WTC11 (cell line): ENCODE measurements at regions not wholly inside any gene's neighbourhood (a gene's known extent, or its start where the extent isn't known, plus 50 kb on each side); places are given as distances from the start of the nearest gene placed in this dataset.
A peak's percentile ranks its signal among the peaks of the same experiment; 100 is the strongest.

Experiments used
- ATAC-seq: fragments of 200-7000 bp; cut with Tn5 transposase; 2 replicates; pipeline ENCODE4 v1.10.0; 2021; ENCODE audit warnings: mild to moderate bottlenecking, moderate library complexity
- CTCF ChIA-PET: fragments of 300-600 bp; sonication (Branson Sonifier 250); formaldehyde crosslinking; loops from one replicate; lab custom pipeline; 2021; ENCODE audit warnings: antibody characterized with exemption; lab: Charles Lee
- POLR2A ChIA-PET: fragments of 350-600 bp; sonication (Branson Sonifier 250); formaldehyde crosslinking; loops from one replicate; lab custom pipeline; 2021; ENCODE audit warnings: antibody characterized with exemption; lab: Charles Lee
- DNase-seq: peaks from one replicate; pipeline ENCODE4 v3.0.0; 2021; ENCODE audit warnings: low spot score
- H3K27ac Mint-ChIP-seq: 2 replicates; pipeline ENCODE4 v1.8.0; 2021; ENCODE audit warnings: mixed read lengths
- H3K27me3 Mint-ChIP-seq: 2 replicates; pipeline ENCODE4 v1.8.0; 2021; ENCODE audit warnings: low read depth, mild to moderate bottlenecking, moderate library complexity, mixed read lengths
- H3K36me3 Mint-ChIP-seq: 2 replicates; pipeline ENCODE4 v1.8.0; 2021; ENCODE audit warnings: mixed read lengths
- H3K4me1 Mint-ChIP-seq: 2 replicates; pipeline ENCODE4 v1.8.0; 2022; ENCODE audit warnings: mixed read lengths
- H3K4me3 Mint-ChIP-seq: 2 replicates; pipeline ENCODE4 v1.8.0; 2021; ENCODE audit warnings: mild to moderate bottlenecking, moderate library complexity, mixed read lengths
- H3K9me3 Mint-ChIP-seq: 2 replicates; pipeline ENCODE4 v1.8.0; 2021; ENCODE audit warnings: mixed read lengths
- CBFB ChIP-seq: sonication (generic); formaldehyde crosslinking; IDR thresholded peaks from 2 replicates; pipeline ENCODE4 v1.8.1; 2022; ENCODE audit warnings: mild to moderate bottlenecking, low read depth, missing genetic modification reagents
- CREB1 ChIP-seq: sonication (generic); formaldehyde crosslinking; IDR thresholded peaks from 2 replicates; pipeline ENCODE4 v1.8.0; 2023; ENCODE audit warnings: mild to moderate bottlenecking, missing genetic modification reagents
- CREM ChIP-seq: sonication (generic); formaldehyde crosslinking; IDR thresholded peaks from 2 replicates; pipeline ENCODE4 v1.8.1; 2022; ENCODE audit warnings: mild to moderate bottlenecking, missing genetic modification reagents, moderate library complexity
- ESRRA ChIP-seq: sonication (generic); formaldehyde crosslinking; IDR thresholded peaks from 2 replicates; pipeline ENCODE4 v1.8.1; 2022; ENCODE audit warnings: mild to moderate bottlenecking, missing genetic modification reagents, borderline replicate concordance
- FOXK1 ChIP-seq: sonication (generic); formaldehyde crosslinking; IDR thresholded peaks from 2 replicates; pipeline ENCODE4 v1.8.0; 2022; ENCODE audit warnings: mild to moderate bottlenecking, moderate library complexity, missing genetic modification reagents
- GRHL2 ChIP-seq: fragments of 250-450 bp; sonication (Bioruptor Pico); IDR thresholded peaks from 2 replicates; pipeline ENCODE4 v1.8.0; 2022; ENCODE audit warnings: mild to moderate bottlenecking, moderate library complexity; ENCODE audit not compliant: insufficient replicate concordance, severe bottlenecking
- IRF2 ChIP-seq: sonication (generic); formaldehyde crosslinking; IDR thresholded peaks from 2 replicates; pipeline ENCODE4 v1.8.0; 2022; ENCODE audit warnings: low read depth, missing genetic modification reagents, borderline replicate concordance
- NFATC4 ChIP-seq: fragments of 250-450 bp; sonication (Bioruptor Pico); IDR thresholded peaks from 2 replicates; pipeline ENCODE4 v1.9.0; 2021; ENCODE audit warnings: mild to moderate bottlenecking
- NR2C2 ChIP-seq: sonication (generic); formaldehyde crosslinking; IDR thresholded peaks from 2 replicates; pipeline ENCODE4 v1.8.0; 2022; ENCODE audit warnings: mild to moderate bottlenecking, missing genetic modification reagents
- NR3C1 ChIP-seq: sonication (generic); formaldehyde crosslinking; conservative IDR thresholded peaks from 2 replicates; pipeline ENCODE4 v1.8.1; 2023; ENCODE audit warnings: low read depth, mild to moderate bottlenecking, missing genetic modification reagents
- OVOL2 ChIP-seq: fragments of 250-450 bp; sonication (Bioruptor Pico); IDR thresholded peaks from 2 replicates; pipeline ENCODE4 v1.9.0; 2021; ENCODE audit warnings: mild to moderate bottlenecking, borderline replicate concordance
- RELA ChIP-seq: sonication (generic); formaldehyde crosslinking; IDR thresholded peaks from 2 replicates; pipeline ENCODE4 v1.8.1; 2022; ENCODE audit warnings: missing genetic modification reagents, mild to moderate bottlenecking, borderline replicate concordance
- SMAD4 ChIP-seq: sonication (generic); formaldehyde crosslinking; IDR thresholded peaks from 2 replicates; pipeline ENCODE4 v1.8.0; 2022; ENCODE audit warnings: mild to moderate bottlenecking, missing genetic modification reagents
- TP53 ChIP-seq: sonication (generic); formaldehyde crosslinking; IDR thresholded peaks from 2 replicates; pipeline ENCODE4 v1.8.1; 2023; ENCODE audit warnings: mild to moderate bottlenecking, missing genetic modification reagents
- ZNF121 ChIP-seq: sonication (generic); formaldehyde crosslinking; IDR thresholded peaks from 2 replicates; pipeline ENCODE4 v1.8.0; 2023; ENCODE audit warnings: missing genetic modification reagents
- ZNF232 ChIP-seq: sonication (generic); formaldehyde crosslinking; IDR thresholded peaks from 2 replicates; pipeline ENCODE4 v1.8.0; 2022; ENCODE audit warnings: mild to moderate bottlenecking, missing genetic modification reagents
- TF ChIP-seq, protein P1 (sequence below): sonication (generic); formaldehyde crosslinking; IDR thresholded peaks from 2 replicates; pipeline ENCODE4 v1.8.1; 2022; ENCODE audit warnings: mild to moderate bottlenecking, missing genetic modification reagents, moderate library complexity, borderline replicate concordance
- TF ChIP-seq, protein P2 (sequence below): fragments of 250-450 bp; sonication (Bioruptor Pico); IDR thresholded peaks from 2 replicates; pipeline ENCODE4 v2.1.2; 2022; ENCODE audit warnings: mild to moderate bottlenecking, moderate library complexity
- TF ChIP-seq, protein P3 (sequence below): sonication (generic); formaldehyde crosslinking; IDR thresholded peaks from 2 replicates; pipeline ENCODE4 v1.8.0; 2022; ENCODE audit warnings: mild to moderate bottlenecking, missing genetic modification reagents
- TF ChIP-seq, protein P4 (sequence below): fragments of 250-450 bp; sonication (Bioruptor Pico); IDR thresholded peaks from 2 replicates; pipeline ENCODE4 v1.9.0; 2021; ENCODE audit warnings: mild to moderate bottlenecking, borderline replicate concordance
- TF ChIP-seq, protein P5 (sequence below): sonication (generic); formaldehyde crosslinking; IDR thresholded peaks from 2 replicates; pipeline ENCODE4 v1.8.1; 2023; ENCODE audit warnings: mild to moderate bottlenecking, moderate library complexity, missing genetic modification reagents
- TF ChIP-seq, protein P6 (sequence below): sonication (generic); formaldehyde crosslinking; IDR thresholded peaks from 2 replicates; pipeline ENCODE4 v1.8.1; 2022; ENCODE audit warnings: low read depth, missing genetic modification reagents, borderline replicate concordance

DNA sequence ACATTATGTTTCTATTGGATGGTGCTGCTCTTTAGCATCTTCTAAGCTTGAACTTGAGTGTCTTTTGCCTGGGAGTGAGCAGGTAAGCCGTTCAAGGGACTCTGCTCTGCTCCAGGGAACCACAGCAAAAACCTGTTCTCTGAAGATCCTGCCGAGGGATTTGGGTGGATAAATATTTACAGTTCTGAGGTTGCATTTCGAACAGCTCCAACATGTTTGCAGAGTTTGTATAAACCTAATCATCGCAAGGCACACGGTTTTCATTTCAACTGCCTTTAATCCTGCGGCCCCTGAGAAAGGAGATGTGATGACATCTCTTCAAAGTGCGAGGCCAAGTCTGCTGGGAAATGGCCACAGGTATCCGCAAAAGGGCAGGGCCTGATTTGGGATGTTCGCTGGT, 293.4 kb downstream of the TFAP2C start:
- Mint-ChIP-seq H3K27me3 (peaks cover 76% of the 10 kb centered on the region), H3K27ac (no peak overlapping the region), H3K9me3 (no peaks in the 10 kb centered on the region), H3K4me3 (no peak overlapping the region), H3K4me1 (peaks cover 27% of the 10 kb centered on the region), H3K36me3 (peaks cover under 1% of the 10 kb centered on the region; the same call in 1 of the 2 replicates)
- POLR2A ChIA-PET, result no interaction called here
- CTCF ChIA-PET, result no interaction called here
- DNase-seq, result no peak
- ATAC-seq, result no peak
- TF ChIP-seq CREB1 (CRISPR knock-in tag) (no peak), NR3C1 (CRISPR knock-in tag) (no peak), NR2C2 (no peak), GRHL2 (CRISPR knock-in tag) (no peak), ZNF121 (CRISPR knock-in tag) (no peak), IRF2 (no peak), ZNF232 (CRISPR knock-in tag) (no peak), CBFB (CRISPR knock-in tag) (no peak), FOXK1 (no peak)
- TF ChIP-seq, protein P1, sequence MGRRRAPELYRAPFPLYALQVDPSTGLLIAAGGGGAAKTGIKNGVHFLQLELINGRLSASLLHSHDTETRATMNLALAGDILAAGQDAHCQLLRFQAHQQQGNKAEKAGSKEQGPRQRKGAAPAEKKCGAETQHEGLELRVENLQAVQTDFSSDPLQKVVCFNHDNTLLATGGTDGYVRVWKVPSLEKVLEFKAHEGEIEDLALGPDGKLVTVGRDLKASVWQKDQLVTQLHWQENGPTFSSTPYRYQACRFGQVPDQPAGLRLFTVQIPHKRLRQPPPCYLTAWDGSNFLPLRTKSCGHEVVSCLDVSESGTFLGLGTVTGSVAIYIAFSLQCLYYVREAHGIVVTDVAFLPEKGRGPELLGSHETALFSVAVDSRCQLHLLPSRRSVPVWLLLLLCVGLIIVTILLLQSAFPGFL (CRISPR knock-in tag), result no peak
- TF ChIP-seq, protein P2, sequence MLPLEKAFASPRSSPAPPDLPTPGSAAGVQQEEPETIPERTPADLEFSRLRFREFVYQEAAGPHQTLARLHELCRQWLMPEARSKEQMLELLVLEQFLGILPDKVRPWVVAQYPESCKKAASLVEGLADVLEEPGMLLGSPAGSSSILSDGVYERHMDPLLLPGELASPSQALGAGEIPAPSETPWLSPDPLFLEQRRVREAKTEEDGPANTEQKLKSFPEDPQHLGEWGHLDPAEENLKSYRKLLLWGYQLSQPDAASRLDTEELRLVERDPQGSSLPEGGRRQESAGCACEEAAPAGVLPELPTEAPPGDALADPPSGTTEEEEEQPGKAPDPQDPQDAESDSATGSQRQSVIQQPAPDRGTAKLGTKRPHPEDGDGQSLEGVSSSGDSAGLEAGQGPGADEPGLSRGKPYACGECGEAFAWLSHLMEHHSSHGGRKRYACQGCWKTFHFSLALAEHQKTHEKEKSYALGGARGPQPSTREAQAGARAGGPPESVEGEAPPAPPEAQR (CRISPR knock-in tag), result no peak
- TF ChIP-seq, protein P3, sequence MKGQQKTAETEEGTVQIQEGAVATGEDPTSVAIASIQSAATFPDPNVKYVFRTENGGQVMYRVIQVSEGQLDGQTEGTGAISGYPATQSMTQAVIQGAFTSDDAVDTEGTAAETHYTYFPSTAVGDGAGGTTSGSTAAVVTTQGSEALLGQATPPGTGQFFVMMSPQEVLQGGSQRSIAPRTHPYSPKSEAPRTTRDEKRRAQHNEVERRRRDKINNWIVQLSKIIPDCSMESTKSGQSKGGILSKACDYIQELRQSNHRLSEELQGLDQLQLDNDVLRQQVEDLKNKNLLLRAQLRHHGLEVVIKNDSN (CRISPR knock-in tag), result no peak
- TF ChIP-seq, protein P4, sequence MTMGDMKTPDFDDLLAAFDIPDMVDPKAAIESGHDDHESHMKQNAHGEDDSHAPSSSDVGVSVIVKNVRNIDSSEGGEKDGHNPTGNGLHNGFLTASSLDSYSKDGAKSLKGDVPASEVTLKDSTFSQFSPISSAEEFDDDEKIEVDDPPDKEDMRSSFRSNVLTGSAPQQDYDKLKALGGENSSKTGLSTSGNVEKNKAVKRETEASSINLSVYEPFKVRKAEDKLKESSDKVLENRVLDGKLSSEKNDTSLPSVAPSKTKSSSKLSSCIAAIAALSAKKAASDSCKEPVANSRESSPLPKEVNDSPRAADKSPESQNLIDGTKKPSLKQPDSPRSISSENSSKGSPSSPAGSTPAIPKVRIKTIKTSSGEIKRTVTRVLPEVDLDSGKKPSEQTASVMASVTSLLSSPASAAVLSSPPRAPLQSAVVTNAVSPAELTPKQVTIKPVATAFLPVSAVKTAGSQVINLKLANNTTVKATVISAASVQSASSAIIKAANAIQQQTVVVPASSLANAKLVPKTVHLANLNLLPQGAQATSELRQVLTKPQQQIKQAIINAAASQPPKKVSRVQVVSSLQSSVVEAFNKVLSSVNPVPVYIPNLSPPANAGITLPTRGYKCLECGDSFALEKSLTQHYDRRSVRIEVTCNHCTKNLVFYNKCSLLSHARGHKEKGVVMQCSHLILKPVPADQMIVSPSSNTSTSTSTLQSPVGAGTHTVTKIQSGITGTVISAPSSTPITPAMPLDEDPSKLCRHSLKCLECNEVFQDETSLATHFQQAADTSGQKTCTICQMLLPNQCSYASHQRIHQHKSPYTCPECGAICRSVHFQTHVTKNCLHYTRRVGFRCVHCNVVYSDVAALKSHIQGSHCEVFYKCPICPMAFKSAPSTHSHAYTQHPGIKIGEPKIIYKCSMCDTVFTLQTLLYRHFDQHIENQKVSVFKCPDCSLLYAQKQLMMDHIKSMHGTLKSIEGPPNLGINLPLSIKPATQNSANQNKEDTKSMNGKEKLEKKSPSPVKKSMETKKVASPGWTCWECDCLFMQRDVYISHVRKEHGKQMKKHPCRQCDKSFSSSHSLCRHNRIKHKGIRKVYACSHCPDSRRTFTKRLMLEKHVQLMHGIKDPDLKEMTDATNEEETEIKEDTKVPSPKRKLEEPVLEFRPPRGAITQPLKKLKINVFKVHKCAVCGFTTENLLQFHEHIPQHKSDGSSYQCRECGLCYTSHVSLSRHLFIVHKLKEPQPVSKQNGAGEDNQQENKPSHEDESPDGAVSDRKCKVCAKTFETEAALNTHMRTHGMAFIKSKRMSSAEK (CRISPR knock-in tag), result no peak

DNA sequence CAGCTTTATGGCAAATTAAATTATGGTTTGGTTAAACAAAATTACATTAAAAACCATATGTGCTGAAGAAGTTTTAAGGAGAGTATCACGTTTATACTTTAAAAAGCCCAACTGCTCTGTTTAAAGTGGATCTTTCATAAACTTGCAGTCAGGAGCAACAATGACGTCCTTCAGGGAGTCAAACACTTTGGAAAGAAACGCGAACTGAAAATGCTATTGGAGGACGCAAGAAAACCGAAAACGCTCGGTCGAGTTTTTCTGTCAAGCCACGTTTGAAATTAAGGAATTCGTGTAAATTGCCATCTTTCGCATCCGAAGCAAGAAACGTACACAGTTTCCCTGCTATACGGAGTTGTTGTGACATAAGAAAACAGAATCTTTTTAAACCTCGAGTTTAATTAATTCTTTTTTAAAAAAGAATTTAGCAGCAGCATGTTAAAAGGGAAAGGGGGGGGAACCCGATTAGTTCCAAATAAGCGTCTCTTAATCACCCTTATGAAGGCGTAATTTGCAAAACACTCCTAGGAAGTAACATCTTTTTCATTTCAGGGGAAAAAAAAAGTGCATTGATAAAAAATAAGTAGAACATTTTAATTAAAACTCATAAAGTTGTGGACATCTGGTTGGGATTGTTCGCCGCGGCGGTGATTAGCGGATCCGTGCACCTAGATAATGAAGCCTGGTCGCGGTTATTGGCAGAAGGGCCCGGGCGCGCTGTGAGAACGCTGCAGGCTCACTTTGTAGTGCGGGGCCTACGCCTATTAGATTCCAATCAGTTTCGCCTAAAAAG, 295.4 kb downstream of the TFAP2C start:
- Mint-ChIP-seq H3K4me1 (peaks cover 40% of the 10 kb centered on the region), H3K27ac (0 out of 2 replicates have a peak overlapping the region, but pooled peaks have one; percentile 42), H3K36me3 (no peaks in the 10 kb centered on the region), H3K9me3 (no peaks in the 10 kb centered on the region), H3K4me3 (peak overlapping the region; percentile 75), H3K27me3 (peaks cover 94% of the 10 kb centered on the region)
- ChIA-PET POLR2A (no interaction called here), CTCF (no interaction called here)
- ATAC-seq, result peak; percentile 57
- peak; percentile 70 for DNase-seq
- TF ChIP-seq TP53 (CRISPR knock-in tag) (no peak), CREM (no peak), ESRRA (no peak), OVOL2 (CRISPR knock-in tag) (no peak), SMAD4 (no peak), NFATC4 (CRISPR knock-in tag) (no peak), RELA (CRISPR knock-in tag) (no peak)
- TF ChIP-seq, protein P5, sequence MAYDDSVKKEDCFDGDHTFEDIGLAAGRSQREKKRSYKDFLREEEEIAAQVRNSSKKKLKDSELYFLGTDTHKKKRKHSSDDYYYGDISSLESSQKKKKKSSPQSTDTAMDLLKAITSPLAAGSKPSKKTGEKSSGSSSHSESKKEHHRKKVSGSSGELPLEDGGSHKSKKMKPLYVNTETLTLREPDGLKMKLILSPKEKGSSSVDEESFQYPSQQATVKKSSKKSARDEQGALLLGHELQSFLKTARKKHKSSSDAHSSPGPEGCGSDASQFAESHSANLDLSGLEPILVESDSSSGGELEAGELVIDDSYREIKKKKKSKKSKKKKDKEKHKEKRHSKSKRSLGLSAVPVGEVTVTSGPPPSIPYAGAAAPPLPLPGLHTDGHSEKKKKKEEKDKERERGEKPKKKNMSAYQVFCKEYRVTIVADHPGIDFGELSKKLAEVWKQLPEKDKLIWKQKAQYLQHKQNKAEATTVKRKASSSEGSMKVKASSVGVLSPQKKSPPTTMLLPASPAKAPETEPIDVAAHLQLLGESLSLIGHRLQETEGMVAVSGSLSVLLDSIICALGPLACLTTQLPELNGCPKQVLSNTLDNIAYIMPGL, result no peak
- TF ChIP-seq, protein P6, sequence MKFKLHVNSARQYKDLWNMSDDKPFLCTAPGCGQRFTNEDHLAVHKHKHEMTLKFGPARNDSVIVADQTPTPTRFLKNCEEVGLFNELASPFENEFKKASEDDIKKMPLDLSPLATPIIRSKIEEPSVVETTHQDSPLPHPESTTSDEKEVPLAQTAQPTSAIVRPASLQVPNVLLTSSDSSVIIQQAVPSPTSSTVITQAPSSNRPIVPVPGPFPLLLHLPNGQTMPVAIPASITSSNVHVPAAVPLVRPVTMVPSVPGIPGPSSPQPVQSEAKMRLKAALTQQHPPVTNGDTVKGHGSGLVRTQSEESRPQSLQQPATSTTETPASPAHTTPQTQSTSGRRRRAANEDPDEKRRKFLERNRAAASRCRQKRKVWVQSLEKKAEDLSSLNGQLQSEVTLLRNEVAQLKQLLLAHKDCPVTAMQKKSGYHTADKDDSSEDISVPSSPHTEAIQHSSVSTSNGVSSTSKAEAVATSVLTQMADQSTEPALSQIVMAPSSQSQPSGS (CRISPR knock-in tag), result no peak
- TF ChIP-seq, all 79 proteins: peak for 0
